H1 (cell line): ENCODE measurements at regions not wholly inside any gene's neighbourhood (a gene's known extent, or its start where the extent isn't known, plus 50 kb on each side); places are given as distances from the start of the nearest gene placed in this dataset.
A peak's percentile ranks its signal among the peaks of the same experiment; 100 is the strongest.

Experiments
- CTCF ChIA-PET: fragments of 300-600 bp; sonication (Branson Sonifier 250); formaldehyde crosslinking; loops from one replicate; lab custom pipeline; 2021; ENCODE audit not compliant: partially characterized antibody; lab: Charles Lee
- POLR2A ChIA-PET: fragments of 300-600 bp; sonication (Branson Sonifier 250); formaldehyde crosslinking; loops from one replicate; lab custom pipeline; 2021; ENCODE audit warnings: inconsistent platforms; ENCODE audit not compliant: partially characterized antibody; lab: Charles Lee
- DNase-seq, 2 experiments: peaks; one replicate each; pipeline versions ENCODE4 v3.0.0 to v3.0.0-alpha.2; 2010 to 2022; ENCODE audit warnings: low spot score in 2 of 2, low read depth in 1 of 2, mixed read lengths in 1 of 2
- FAIRE-seq: peaks from 2 replicates; lab custom pipeline; 2011; peaks lifted over from hg19 to GRCh38; lab: Jason Lieb, UNC
- H2AFZ ChIP-seq: 2 replicates; pipeline ENCODE4 v1.8.1; 2012; ENCODE audit warnings: low read length, inconsistent platforms
- H2AK5ac ChIP-seq: 2 replicates; pipeline ENCODE4 v1.6.1; 2013; ENCODE audit warnings: low read depth, low read length
- H2BK120ac ChIP-seq: replicated peaks from 2 replicates; pipeline ENCODE3; 2013; ENCODE audit warnings: low read depth, low read length, inconsistent platforms
- H2BK12ac ChIP-seq: 2 replicates; pipeline ENCODE4 v1.6.1; 2013; ENCODE audit warnings: low read depth, low read length
- H2BK15ac ChIP-seq: 2 replicates; pipeline ENCODE4 v1.6.1; 2013; ENCODE audit warnings: low read length
- H2BK20ac ChIP-seq: 2 replicates; pipeline ENCODE4 v1.6.1; 2013; ENCODE audit warnings: low read length
- H2BK5ac ChIP-seq: 2 replicates; pipeline ENCODE4 v1.6.1; 2013; ENCODE audit warnings: low read depth, low read length
- H3K14ac ChIP-seq: 2 replicates; pipeline ENCODE4 v1.6.1; 2013; ENCODE audit warnings: inconsistent platforms; ENCODE audit not compliant: insufficient read length
- H3K18ac ChIP-seq: 2 replicates; pipeline ENCODE4 v1.6.1; 2013; ENCODE audit warnings: low read length; ENCODE audit errors: extremely low read depth
- H3K23ac ChIP-seq: 2 replicates; pipeline ENCODE4 v1.6.1; 2013; ENCODE audit warnings: inconsistent platforms; ENCODE audit not compliant: insufficient read length
- H3K23me2 ChIP-seq: 2 replicates; pipeline ENCODE4 v1.6.1; 2013; ENCODE audit warnings: low read depth, low read length
- H3K27ac ChIP-seq: 2 replicates; pipeline ENCODE4 v1.6.1; 2011; ENCODE audit warnings: low read depth, low read length, inconsistent platforms
- H3K27me3 ChIP-seq, 4 experiments: replicated peaks in 1 of 4; 1 replicate in 1 of 4; 2 replicates in 3 of 4; pipeline versions ENCODE4 v1.6.1 to v1.8.1; 2011 to 2013; ENCODE audit warnings: low read length in 3 of 4, mild to moderate bottlenecking in 3 of 4, inconsistent platforms in 2 of 4, mixed read lengths in 2 of 4, moderate library complexity in 1 of 4; ENCODE audit not compliant: control insufficient read depth in 3 of 4, insufficient read depth in 3 of 4; ENCODE audit errors: extremely low read depth in 1 of 4
- H3K36me3 ChIP-seq, 4 experiments: 2 replicates each; pipeline versions ENCODE4 v1.6.1 to v1.8.1; 2011 to 2013; ENCODE audit warnings: mild to moderate bottlenecking in 4 of 4, low read length in 3 of 4, moderate library complexity in 2 of 4, control low read depth in 1 of 4, inconsistent platforms in 1 of 4; ENCODE audit not compliant: insufficient read depth in 4 of 4, control insufficient read depth in 2 of 4
- H3K4ac ChIP-seq: replicated peaks from 2 replicates; pipeline ENCODE3; 2013; ENCODE audit warnings: low read length, low read depth, mixed read lengths, inconsistent platforms; ENCODE audit not compliant: insufficient read length
- H3K4me1 ChIP-seq, 4 experiments: replicated peaks in 1 of 4; 1 replicate in 1 of 4; 2 replicates in 3 of 4; pipeline versions ENCODE4 v1.6.1 to v1.8.1; 2011 to 2013; ENCODE audit warnings: low read length in 3 of 4, inconsistent platforms in 2 of 4, mixed read lengths in 1 of 4; ENCODE audit not compliant: insufficient read depth in 4 of 4, control insufficient read depth in 3 of 4
- H3K4me2 ChIP-seq, 2 experiments: 2 replicates each; pipeline versions ENCODE4 v1.6.1 to v1.8.1; 2011 to 2013; ENCODE audit warnings: low read depth in 2 of 2, low read length in 2 of 2, control low read depth in 1 of 2, inconsistent platforms in 1 of 2, mild to moderate bottlenecking in 1 of 2; ENCODE audit not compliant: insufficient read depth in 1 of 2
- H3K4me3 ChIP-seq, 4 experiments: fragments of 200-600, 300-600 bp in 1 of 4; sonication (generic), shearing (Covaris generic), sonication (Bioruptor Twin) in 1 of 4; 2 replicates each; pipeline versions ENCODE4 v1.5.1 to v1.8.1; 2011 to 2016; ENCODE audit warnings: low read length in 4 of 4, low read depth in 3 of 4, control low read depth in 2 of 4, inconsistent platforms in 2 of 4, mild to moderate bottlenecking in 2 of 4, mixed read lengths in 1 of 4, moderate library complexity in 1 of 4; ENCODE audit not compliant: insufficient read depth in 2 of 4; ENCODE audit errors: extremely low read depth in 1 of 4
- H3K56ac ChIP-seq: replicated peaks from 2 replicates; pipeline ENCODE3; 2013; ENCODE audit warnings: low read depth, mild to moderate bottlenecking, mixed read lengths, low read length, inconsistent platforms; ENCODE audit not compliant: insufficient read length
- H3K79me1 ChIP-seq: 2 replicates; pipeline ENCODE4 v1.6.1; 2013; ENCODE audit warnings: low read depth, low read length, control low read depth
- H3K79me2 ChIP-seq, 2 experiments: 2 replicates each; pipeline versions ENCODE4 v1.6.1 to v1.8.1; 2012 to 2013; ENCODE audit warnings: low read length in 2 of 2, mild to moderate bottlenecking in 2 of 2, inconsistent platforms in 1 of 2; ENCODE audit not compliant: insufficient read depth in 2 of 2, control insufficient read depth in 1 of 2
- H3K9ac ChIP-seq, 4 experiments: replicated peaks in 1 of 4; 1 replicate in 1 of 4; 2 replicates in 3 of 4; pipeline versions ENCODE4 v1.6.1 to v1.8.1; 2011 to 2013; ENCODE audit warnings: low read depth in 3 of 4, low read length in 3 of 4, control low read depth in 2 of 4, mild to moderate bottlenecking in 2 of 4, moderate library complexity in 2 of 4, inconsistent platforms in 1 of 4; ENCODE audit errors: extremely low read depth in 1 of 4
- H3K9me3 ChIP-seq, 2 experiments: 2 replicates each; pipeline versions ENCODE4 v1.6.1 to v1.8.1; 2012 to 2013; ENCODE audit warnings: mild to moderate bottlenecking in 2 of 2, moderate library complexity in 2 of 2, control low read depth in 1 of 2, inconsistent platforms in 1 of 2, low read depth in 1 of 2, low read length in 1 of 2, mixed read lengths in 1 of 2; ENCODE audit not compliant: insufficient read depth in 2 of 2
- H4K20me1 ChIP-seq, 2 experiments: replicated peaks in 1 of 2; 2 replicates each; pipeline versions ENCODE3 to v1.8.1; 2011 to 2013; ENCODE audit warnings: inconsistent platforms in 2 of 2, low read length in 2 of 2, mild to moderate bottlenecking in 1 of 2; ENCODE audit not compliant: insufficient read depth in 2 of 2, control insufficient read depth in 1 of 2
- H4K5ac ChIP-seq: 2 replicates; pipeline ENCODE4 v1.6.1; 2013; ENCODE audit warnings: low read length, low read depth, mixed read lengths, inconsistent platforms; ENCODE audit not compliant: insufficient read length
- H4K8ac ChIP-seq: 2 replicates; pipeline ENCODE4 v1.8.0; 2013; ENCODE audit warnings: mild to moderate bottlenecking, moderate library complexity, low read length, inconsistent platforms; ENCODE audit not compliant: insufficient read depth; ENCODE audit errors: extremely low read depth
- H4K91ac ChIP-seq: replicated peaks from 2 replicates; pipeline ENCODE3; 2013; ENCODE audit warnings: low read length, mixed read lengths, inconsistent platforms; ENCODE audit not compliant: insufficient read length
- EZH2 ChIP-seq: fragments of 200-600 bp; sonication (generic); IDR thresholded peaks from 2 replicates; pipeline ENCODE4 v1.7.1; 2012; ENCODE audit warnings: low read depth, mild to moderate bottlenecking, moderate library complexity, low read length, inconsistent platforms; ENCODE audit not compliant: severe bottlenecking
- POLR2A ChIP-seq, 2 experiments: IDR thresholded peaks; 1 replicate in 1 of 2; 2 replicates in 1 of 2; pipeline ENCODE4 v1.6.1; 2011; ENCODE audit warnings: low read depth in 2 of 2, low read length in 2 of 2, mild to moderate bottlenecking in 2 of 2; ENCODE audit errors: control extremely low read depth in 1 of 2
- POLR2AphosphoS5 ChIP-seq: IDR thresholded peaks from 2 replicates; pipeline ENCODE4 v1.6.1; 2011; ENCODE audit warnings: low read depth, low read length
- RAD21 ChIP-seq, 2 experiments: IDR thresholded peaks in 1 of 2; conservative IDR thresholded peaks in 1 of 2; 2 replicates each; pipeline ENCODE4 v1.6.1; 2011; ENCODE audit warnings: low read depth in 2 of 2, low read length in 2 of 2, improper control_type of control experiment in 1 of 2, inconsistent platforms in 1 of 2, mild to moderate bottlenecking in 1 of 2, moderate library complexity in 1 of 2
- WGBS, 2 experiments: shearing (Covaris generic) in 1 of 2; methylation state at CpG; one replicate each; pipeline versions ENCODE4 v1.1.6 to v1.1.7; 2013 to 2015; ENCODE audit warnings: low lambda C conversion rate in 2 of 2, mixed read lengths in 2 of 2, inconsistent platforms in 1 of 2, low coverage in 1 of 2, missing lambda C conversion rate in 1 of 2; ENCODE audit not compliant: insufficient replicate concordance in 2 of 2, insufficient coverage in 1 of 2, insufficient read length in 1 of 2; ENCODE audit errors: extremely low coverage in 1 of 2, missing lambda C conversion rate in 1 of 2; 5-methylcytosine and 5-hydroxymethylcytosine counted together

GRCh38 chr14:46451800-46452199 lies 199.8 kb downstream of the RPL10L start:
- Histone ChIP-seq H3K18ac (no peak overlapping the region), H3K79me1 (no peaks in the 10 kb centered on the region), H3K4me3 (no peak overlapping the region), H3K23ac (no peak overlapping the region), H3K14ac (no peak overlapping the region), H3K4ac (no peak overlapping the region), H3K9ac (no peak overlapping the region), H2BK15ac (no peak overlapping the region), H3K4me2 (no peak overlapping the region), H3K9me3 (no peaks in the 10 kb centered on the region), H4K5ac (no peak overlapping the region), H3K27me3 (no peaks in the 10 kb centered on the region), H2BK5ac (no peak overlapping the region), H3K27ac (no peak overlapping the region), H2BK120ac (no peak overlapping the region), H3K56ac (no peak overlapping the region), H3K23me2 (no peaks in the 10 kb centered on the region), H4K20me1 (no peaks in the 10 kb centered on the region), H4K8ac (no peak overlapping the region), H4K91ac (no peak overlapping the region), H2AFZ (no peak overlapping the region), H3K4me1 (peaks cover 0 to 3% (median under 1%) of the 10 kb centered on the region in 4 experiments; a peak in 2 of 7 replicates), H2BK20ac (no peak overlapping the region), H3K79me2 (no peaks in the 10 kb centered on the region), H2AK5ac (no peak overlapping the region), H2BK12ac (no peak overlapping the region), H3K36me3 (no peaks in the 10 kb centered on the region)
- FAIRE-seq (no peak), DNase-seq (no peak)
- ChIA-PET CTCF (no interaction called here), POLR2A (no interaction called here)
- WGBS, 2 experiments: 94% methylated on average over 3 of the region's 3 CpGs; no CpG with 5 or more reads in 1 of the 2 experiments
- TF ChIP-seq EZH2 (no peak), POLR2AphosphoS5 (no peak), RAD21 (IDR thresholded peaks at IDR 0.05 in 1 of 2, conservative IDR thresholded peaks at IDR 0.05 in 1 of 2; ENCODE audit: low read depth in 2 of 2, low read length in 2 of 2) (peak in 1 of 2 experiments; percentile 18; a peak in 1 of 4 replicates), POLR2A (IDR thresholded peaks at IDR 0.05; ENCODE audit: control extremely low read depth in 1 of 2, low read depth in 2 of 2, low read length in 2 of 2) (no peak)
